GM21717 (cell line): ENCODE measurements at regions not wholly inside any gene's neighbourhood (a gene's known extent, or its start where the extent isn't known, plus 50 kb on each side); places are given as distances from the start of the nearest gene placed in this dataset.

Experiments used
- ATAC-seq: cut with Tn5 transposase; IDR thresholded peaks from one replicate; pipeline ENCODE4 v1.9.1; 2021; ENCODE audit warnings: mild to moderate bottlenecking, moderate library complexity; ENCODE audit not compliant: unreplicated experiment

DNA sequence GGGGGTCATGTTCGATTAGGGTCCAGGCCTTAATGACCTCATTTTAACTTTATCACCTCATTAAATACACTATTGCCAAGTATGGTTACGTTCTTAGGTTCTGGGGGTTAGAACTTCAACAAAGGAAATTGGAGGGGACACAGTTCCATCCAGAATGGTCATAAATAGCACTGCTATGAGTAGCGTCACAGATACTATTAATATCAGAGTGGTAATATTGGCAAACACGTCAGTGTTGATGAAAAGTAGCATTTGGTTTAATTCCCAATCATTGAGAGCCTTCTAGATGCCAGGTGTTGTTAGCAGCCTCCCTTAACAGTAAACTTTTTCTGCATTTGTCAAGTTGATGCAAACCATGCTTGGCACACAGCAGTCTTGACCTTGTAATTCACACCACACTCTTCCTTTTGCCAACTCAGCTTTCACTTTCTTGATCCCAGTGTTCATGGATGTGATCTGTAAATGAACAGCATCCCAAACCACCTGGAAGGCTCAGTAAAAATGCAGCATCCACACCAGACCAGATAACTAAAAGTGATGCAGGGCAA, 912.5 kb upstream of the TENM3 start:
- no peak for ATAC-seq

DNA sequence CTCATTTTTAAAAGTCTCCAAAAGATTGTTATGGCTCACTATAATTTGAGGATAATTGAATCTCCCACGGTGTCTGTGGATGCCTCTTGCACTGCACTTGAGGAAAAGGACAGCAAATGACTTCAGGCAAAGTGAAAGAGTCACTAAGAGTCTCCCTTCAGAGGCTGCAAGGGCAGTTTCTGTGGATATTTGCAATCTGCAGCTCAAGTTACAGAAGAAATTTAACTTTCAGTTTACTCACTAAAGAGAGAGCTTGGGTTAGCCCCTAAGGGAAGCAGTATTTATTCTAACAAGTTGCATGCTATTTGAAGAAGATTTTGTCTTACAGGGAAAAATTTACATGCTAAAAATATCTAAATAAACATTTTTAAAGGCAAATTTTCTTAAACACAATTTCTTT, 912.0 kb upstream of the TENM3 start:
- ATAC-seq, result no peak

DNA sequence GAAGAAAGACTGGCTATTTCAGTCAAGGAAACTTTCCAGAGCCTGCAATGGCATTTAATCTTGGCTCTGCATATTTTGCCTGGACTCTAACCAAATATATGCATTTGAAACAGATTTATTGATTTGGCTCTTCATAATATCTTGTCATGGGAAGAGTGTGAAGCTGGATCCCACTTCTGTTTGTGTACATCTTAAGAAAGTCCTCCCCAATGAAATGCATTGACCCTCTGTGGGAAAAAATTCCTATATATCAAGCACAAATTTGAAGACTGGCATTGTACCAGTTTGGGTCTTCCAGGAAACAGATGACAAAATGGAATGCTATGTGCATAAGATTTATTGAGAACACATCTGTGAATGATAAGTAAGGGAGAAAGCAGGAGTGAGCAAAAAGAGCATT, 897.3 kb upstream of the TENM3 start:
- no peak for ATAC-seq

DNA sequence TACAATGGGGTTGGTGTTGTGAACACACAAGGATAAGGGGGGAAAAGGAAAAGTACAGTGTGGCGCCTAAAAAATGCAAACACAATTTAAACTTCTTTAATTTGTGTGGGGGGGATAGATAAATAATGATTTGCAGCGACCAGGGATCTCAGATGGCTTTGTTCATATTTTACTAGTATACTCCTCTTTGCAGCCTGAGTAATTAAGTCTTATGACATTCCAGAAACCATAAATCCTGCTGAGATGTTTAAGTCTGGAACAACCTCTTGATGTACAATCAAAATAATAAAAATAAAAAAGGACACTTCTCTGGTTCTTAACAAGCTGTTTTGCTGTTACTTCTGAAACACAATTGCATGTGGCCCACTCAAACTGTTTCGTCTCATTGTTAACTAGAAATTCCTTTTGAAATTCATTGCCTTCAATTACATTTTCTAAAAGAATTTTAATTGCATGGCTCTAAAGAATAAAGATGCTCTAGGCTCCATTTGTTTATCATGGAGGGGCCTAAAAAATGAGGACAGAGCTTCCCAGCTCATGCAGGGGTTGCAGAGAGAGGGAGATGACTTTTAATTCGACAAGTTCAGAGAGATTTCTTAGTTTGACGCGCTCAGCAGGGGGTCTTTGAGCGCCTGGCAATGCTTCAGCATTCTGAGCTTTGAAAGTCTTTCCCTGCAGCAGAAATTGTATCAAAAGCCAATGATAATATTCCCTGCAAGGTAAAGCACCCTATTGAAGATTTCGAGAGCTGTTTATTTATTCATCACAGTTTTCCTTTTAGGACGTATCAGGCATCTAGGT, 892.4 kb upstream of the TENM3 start:
- ATAC-seq, result no peak

DNA sequence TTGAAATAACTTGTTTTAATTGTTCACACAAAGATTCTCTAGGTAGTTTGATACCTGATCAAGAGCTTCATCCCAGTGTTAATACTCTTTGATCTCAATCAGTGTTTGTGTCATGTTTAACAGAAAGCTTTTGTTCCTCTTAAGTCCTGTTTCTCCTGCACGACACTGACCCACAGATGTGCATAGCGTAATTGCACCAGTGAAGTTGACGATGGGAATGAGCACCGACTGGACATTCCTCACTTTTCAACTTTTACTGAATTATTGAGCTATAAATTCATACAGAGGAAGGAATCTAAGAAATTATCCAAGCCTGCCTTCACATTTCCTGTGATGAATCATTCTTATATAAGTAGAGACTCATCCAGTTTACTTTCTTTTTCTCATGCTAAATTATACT, 878.7 kb upstream of the TENM3 start:
- no peak for ATAC-seq

DNA sequence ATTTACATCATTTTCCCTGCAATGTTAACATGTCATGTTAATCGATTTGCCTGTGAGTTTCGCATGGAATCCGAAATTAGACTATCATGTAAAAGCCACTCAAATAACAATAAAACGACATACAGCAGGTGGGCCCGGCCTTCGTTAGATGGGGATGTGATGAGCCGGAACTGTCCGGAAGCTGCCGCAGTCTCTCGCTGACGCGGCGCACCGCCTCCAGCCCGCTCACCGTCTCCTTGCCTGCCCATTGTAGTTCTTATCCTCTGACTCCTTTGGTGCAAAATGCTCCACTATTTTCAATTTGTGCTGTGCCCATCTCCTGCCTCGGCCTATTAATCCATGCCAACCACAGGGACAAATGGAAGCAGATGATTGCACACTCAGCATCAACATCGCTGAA, 877.5 kb upstream of the TENM3 start:
- ATAC-seq, result no peak

DNA sequence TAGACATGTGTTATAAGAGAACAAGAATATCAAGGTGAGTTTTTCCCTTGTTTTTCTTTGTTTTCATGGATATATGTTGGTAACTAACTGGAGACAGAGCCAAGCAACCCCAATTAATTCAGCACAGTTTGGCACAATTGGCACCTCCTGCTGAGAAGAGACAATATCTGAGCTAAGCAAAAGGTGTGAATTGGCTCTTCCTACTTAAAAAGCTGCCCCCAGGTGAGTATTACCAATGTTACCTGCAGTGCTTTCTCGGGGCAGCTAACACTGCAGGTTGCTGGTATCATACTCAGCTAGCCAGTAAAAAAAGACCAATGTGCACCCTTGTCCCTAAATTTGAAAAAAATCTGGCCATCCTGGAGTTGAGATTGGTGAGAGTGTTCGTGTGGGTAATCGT, 871.2 kb upstream of the TENM3 start:
- ATAC-seq, result no peak

DNA sequence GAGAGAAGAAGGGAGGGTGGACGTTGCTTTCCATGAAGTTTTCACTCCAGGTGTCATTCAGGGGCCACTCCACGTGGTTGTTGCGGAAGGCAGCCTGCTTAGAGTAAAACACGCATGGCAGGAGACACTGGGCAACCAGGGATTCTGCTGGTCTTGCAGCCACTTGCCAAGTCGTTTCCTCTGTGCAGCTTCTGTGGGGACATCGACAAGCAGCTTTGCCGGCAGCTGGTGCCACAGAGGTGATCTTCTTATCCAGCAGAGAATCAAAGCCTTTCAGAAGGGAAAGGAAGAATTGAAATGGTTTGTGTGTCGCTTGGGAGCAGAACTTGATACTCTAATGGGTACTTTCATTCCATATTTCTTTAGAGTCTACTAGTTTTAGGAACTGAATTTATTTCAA, 867.1 kb upstream of the TENM3 start:
- ATAC-seq, result no peak

DNA sequence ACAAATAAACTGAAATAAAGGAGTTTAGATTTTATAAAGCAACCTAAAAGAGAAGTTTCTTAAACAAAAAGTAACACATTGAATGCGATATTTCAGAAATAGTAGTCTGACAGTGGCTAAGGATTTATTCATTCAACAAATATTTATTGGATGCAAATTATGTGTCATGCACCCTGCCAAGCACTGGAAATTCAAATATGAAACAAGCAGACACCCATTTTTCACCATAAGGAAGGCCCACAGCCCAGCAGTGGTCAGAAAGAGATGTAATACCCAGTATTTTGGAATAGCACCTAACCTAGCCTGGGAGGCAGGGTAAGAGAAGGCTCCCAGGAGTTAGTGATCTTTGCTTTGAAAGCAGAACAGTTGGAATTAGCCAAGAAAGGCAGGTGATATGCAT, 855.1 kb upstream of the TENM3 start:
- no peak for ATAC-seq

DNA sequence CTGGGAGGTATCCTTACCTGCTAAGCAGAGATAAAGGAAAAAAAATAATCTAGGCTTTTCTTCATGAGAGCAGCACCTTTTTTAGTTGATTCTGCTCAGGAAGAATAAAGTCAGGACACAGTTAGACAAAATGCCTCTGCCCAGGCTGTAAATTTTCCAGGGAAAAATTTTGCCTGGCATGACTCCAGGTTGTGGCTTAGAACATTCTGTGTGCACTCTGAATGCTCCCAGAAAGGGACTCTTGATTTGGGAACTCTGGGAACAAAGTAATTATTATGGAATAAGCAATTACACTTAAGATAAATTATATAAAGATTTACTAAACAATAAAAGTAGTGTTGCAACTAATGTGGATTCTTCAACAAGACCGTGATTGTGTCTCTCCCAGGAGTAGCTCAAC, 826.2 kb upstream of the TENM3 start:
- no peak for ATAC-seq

DNA sequence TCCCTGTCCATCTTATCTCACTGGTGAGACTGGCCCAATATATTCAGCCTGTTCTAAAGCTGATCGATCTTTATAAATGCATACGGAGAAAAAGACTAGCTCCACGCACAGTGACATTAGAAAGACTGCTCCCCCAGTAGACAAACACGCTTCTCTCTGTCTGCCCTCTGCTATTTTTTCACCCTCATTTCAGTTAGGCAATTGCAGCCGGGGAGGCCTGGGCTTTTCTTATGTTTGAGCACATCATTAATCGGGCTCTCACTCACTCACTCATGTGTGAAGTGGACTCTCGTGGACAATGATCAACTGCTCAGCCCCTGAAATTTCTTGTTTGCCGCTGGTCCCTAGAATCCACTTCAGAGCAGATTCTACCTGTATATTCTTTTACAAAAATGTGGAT, 824.7 kb upstream of the TENM3 start:
- no peak for ATAC-seq

DNA sequence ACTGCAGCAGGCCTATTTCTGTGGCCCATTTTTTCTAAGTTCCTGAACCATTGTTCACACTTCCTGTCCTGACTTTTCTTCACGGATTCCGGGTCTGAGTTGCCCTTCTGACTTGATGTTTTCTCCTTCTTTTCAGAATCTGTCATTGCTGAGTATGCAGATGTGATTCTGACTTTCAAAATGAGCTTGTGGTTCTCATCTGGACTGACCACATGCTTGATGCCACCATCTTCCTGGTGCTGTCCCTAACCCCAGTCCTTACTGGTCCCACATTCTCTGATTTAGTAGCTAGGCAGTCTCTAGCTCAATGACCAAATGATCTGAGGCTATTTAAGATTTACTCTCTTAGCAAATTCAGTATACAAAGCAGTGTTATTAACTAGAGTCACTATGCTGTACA, 822.3 kb upstream of the TENM3 start:
- ATAC-seq, result no peak

DNA sequence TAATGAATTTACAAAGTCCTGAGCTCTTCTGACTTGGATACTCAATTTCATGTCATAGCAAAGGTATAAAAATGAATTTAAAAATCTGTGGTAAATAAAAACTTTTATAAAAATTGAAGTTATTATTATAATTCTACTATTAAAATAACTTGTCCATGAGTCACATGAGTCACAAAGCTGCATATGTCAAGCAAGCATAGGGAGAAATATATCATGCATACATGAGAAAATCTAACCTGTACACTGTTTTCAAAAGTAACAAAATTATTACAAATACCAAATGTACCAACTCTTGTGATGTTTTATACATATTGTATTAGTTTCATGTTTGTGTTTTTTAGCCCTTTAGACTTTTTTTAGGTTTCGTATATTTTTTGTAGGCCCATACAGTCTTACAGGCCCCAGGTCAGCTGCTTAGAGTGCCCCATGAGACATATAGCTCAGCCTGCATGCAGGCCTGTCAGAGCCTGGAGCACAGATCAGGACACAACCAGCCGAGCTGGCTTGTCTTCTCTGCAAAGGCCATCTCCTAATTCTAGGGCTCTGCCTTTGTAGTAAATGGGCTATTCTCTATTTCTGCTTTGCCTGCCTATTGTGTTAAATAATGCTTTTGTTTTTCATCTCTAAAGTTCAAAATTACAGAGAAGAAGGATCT, 818.7 kb upstream of the TENM3 start:
- no peak for ATAC-seq

DNA sequence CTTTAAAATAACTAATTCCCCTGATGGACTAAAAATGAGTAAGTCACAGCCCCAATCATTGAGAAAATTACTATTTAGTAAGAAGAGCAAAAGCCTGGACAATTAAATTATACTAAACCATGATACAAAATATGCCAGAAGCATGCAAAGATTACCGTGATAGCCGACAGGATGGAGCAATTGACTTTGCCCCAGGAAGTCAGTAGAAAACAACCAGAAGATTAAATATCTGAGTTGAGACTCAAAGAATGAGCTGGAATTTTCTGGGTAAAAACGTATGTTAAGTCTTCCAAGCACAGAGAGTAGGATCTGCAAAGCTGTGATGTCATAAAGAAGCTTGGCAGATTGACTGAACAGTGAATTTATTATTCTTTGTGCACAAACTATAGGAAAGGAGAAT, 816.1 kb upstream of the TENM3 start:
- no peak for ATAC-seq

DNA sequence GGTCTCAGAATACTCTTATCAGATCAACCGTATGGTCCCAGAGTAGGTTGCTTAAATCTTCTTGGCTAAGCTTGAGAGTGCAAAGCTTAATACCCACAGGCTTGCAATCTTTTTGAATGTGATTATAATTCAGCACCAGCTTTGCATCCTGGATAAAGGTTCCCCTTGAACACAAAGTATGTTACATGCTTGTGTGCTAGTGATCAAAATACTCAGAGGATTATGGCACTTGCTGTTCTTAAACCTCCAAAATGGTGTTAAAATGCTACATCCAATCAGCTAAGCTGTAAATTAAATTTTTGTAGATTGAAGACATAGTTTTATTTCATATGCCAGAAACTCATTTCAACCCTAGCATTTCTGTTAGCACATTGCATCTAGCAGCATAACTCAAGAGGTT, 812.2 kb upstream of the TENM3 start:
- no peak for ATAC-seq

DNA sequence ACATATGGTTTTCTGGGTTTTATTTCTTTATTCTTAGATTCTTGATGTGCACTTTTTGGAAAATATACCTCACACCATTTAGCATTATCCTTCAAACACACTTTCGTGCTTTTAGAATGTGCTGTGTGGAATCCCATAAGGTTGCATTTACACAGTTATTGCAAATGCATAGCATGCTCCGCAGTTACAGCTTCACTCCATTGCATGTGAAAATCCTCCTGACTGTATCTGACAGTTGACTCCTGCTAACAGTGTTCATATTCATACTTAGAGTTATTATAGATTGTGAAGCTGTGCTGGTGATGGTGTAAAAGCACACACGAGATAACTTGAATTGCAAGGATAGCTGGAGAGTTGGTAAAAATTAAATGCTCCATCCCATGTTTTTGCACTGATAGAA, 811.5 kb upstream of the TENM3 start:
- no peak for ATAC-seq

DNA sequence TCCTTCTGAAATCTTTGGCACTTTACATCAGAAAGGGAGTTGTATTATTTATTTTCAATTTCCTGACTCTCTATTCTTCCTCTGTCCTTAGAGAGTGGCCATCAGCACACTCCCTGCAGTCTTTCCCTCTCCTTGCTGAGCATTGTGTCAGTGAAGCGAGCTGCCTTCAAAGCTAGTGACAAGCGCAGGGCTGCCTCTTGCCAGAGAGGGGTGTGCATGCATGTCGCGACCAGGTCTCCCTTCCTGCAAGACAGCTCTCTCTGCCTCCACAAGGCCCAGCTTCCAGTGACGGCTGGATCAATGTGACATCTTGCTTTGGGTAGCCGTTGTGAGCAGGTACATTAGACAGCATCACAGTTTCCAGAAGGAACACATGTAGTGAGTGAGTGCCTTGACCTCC, 810.9 kb upstream of the TENM3 start:
- no peak for ATAC-seq

DNA sequence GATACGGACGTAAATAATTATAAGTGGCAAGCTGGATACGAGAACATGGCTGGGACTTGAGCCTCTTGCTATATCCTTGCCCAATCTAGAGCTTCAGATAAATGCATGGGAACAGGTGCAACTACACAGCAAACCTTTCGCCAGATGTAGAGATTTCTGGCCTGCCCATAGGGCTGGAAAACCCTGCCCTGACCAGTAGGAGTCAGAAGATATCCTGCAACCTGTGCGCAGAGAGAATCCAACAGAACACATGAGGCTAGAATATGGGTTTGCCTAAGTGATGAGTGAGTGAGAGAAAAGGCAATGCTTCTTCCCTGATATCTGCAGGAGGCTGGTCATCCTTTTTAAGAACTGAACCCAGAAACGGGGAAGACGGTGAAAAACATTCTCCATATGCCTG, 805.3 kb upstream of the TENM3 start:
- ATAC-seq, result no peak

DNA sequence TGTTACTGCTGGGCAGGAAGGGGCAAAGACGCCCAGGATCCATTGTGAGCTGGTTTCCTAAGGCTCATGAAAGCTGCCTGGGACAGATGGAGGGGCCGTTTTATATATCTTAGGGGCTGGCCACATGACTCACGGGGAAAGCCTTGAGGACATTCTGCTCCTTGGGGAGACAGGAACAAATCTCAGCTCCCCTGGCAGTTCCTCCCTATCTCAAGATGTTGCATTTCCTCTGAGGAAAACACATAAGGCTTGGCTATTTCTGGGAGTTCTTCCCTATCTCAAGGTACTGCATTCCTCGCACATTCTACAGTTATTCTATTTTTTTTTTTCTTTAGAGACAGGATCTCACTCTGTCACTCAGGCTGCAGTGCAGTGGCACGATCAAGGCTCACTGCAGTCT, 804.6 kb upstream of the TENM3 start:
- no peak for ATAC-seq

DNA sequence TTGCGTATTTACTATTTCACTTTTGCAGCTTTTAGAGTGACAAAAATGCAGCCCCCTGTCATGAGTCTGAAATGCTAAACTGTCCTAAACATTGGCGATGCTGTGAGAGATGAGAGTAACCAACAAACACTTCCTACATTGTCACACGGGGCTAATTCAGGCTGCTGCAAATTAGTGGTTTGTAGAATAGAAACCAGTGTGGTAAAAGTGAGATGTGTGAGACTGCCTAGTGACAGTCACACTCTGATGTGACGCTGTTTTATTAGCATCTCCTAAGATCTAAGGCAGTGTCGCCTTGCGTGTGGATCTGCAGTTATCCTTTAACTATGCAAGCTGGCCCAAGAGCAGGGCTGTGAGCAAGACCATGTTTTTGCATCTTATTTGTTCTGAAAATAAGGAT, 800.2 kb upstream of the TENM3 start:
- peak; percentile 69 for ATAC-seq

DNA sequence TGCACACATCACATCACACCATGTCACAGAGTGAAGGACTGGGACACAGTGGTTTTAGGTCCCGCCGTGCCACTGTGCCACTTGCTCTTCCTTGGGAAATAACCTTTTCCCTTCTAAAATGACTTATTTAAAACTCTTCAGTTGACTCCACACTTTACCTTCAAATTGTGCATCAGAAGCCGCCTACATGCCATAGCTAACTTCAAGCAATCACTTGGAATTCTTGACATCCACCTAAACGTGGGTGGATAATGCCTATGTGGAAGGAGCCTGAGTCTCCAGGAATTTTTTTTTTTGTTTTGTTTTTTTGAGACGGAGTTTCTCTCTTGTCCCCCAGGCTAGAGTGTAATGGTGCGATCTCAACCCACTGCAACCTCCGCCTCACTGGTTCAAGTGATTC, 777.4 kb upstream of the TENM3 start:
- no peak for ATAC-seq

DNA sequence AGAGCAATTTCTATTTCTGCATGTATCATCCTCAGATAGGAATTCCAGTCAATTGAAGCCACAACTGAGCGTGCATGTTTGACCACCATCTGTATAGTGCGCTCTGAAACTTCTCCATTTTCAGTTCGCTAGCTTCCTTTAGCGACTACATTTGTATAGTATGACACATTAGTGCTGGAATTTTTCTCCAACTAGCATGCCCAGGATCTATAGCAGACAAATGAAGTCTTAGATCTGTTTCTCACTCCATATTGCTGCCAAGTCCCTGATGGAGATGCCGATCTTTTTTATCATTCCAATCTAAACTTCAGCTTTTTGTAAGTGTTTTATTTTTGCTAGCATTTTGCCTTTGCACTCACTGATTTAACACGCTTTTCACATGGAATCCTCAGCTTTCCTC, 774.8 kb upstream of the TENM3 start:
- ATAC-seq, result no peak

DNA sequence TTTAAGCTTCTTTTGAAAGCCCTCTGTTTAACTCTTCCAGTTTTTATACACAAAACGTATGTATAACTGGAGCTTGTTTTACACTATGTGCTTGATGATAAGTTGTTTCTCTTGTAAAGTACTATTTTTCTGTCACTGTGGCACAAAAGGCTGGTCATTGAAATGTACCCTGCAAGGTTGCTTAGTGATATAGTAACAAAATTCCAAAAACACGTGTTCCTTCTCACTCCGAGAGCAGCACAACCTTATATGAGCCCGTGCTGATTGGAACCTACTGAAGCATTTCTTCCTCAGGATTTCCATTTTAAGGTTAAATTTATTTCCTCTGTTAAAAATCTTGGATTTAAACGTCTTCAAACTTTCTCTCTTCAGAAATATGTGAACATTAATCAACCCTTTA, 772.9 kb upstream of the TENM3 start:
- ATAC-seq, result no peak
